Fibroblast of skin of abdomen (primary cell): ENCODE measurements at regions not wholly inside any gene's neighbourhood (a gene's known extent, or its start where the extent isn't known, plus 50 kb on each side); places are given as distances from the start of the nearest gene placed in this dataset.
"Not testable (repeated sequence)": the region's sequence is repeated elsewhere in the genome, so short reads cannot be mapped to it uniquely, and the experiment has no call there.

Experiments used
- DNase-seq: peaks from one replicate; pipeline ENCODE4 v3.0.0-alpha.2; 2013

- DNase-seq, result no peak
Observed at GRCh38 chr15:57767481-57767880, 61.0 kb downstream of the POLR2M start.

DNA sequence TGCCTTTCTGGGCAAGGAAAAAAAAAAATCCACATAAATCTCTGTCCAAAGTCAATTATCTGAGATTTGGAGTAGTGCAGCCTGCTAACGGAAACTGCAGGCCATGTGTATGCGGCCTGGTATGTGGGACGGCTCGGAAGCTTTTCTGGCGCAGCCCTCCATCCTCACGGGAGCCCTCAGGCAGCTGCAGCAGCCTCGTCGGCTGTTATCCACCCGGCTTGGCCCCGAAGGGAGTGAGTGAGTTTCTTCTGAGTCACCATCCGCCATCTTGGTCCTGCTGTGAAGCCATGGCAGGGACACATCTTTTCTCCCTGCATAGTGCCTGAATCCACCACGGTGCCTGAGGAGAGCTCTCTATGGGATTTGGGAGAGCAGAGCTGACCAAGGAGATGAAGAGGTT, 62.8 kb downstream of the POLR2M start:
- DNase-seq, result peak; percentile 86

DNA sequence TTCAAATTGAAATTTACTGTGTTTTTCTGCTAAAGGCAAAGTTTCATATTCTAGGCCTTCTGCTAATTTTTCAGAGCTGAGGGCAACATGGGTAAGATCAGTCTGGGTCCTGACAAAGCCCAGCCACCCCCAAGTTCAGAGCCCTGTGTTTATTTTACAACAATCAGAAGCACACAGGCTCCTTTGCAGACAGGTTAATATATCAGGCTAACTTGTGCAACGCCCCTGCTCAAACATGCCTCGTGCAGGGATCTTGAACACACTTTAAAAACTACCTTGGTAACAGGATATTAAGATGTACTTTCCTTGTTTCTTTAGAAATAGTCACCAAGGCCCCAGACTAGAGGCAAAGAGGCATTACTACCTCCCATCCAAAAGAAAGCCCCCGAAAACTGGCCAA, 64.0 kb downstream of the POLR2M start:
- DNase-seq, result no peak

GRCh38 chr15:57772223-57772957, 65.9 kb downstream of the POLR2M start:
- DNase-seq, result peak; percentile 21

GRCh38 chr15:57773051-57773450, 66.5 kb downstream of the POLR2M start:
- DNase-seq, result no peak

GRCh38 chr15:57777003-57777402, 70.5 kb downstream of the POLR2M start:
- no peak for DNase-seq

DNA sequence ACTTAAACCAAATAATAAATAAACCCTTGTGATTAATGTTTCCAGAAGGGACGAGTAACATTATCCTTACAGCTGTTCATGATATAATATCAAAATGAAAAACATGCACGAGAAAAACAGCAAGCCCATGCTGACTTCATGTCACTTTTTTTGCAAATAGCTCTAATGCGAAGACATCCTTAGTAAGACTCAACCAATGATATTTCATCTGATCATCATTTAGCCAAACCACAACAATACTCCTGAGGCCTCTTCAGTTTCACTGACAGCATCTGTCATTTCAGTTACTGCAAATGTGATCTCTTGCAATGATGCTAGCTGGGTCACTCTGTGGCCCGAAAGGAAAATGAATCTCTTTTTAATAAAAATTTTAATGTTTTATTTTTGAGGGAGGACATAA, 74.0 kb downstream of the POLR2M start:
- peak; percentile 15 for DNase-seq

- peak; percentile 13 for DNase-seq
Observed at GRCh38 chr15:57782731-57783130, 76.2 kb downstream of the POLR2M start.

GRCh38 chr15:57784081-57784511, 77.6 kb downstream of the POLR2M start:
- DNase-seq, result peak; percentile 60

- no peak for DNase-seq
Observed at GRCh38 chr15:57785039-57785438, 78.5 kb downstream of the POLR2M start.

- no peak for DNase-seq
Observed at GRCh38 chr15:57785959-57786358, 79.4 kb downstream of the POLR2M start.

DNA sequence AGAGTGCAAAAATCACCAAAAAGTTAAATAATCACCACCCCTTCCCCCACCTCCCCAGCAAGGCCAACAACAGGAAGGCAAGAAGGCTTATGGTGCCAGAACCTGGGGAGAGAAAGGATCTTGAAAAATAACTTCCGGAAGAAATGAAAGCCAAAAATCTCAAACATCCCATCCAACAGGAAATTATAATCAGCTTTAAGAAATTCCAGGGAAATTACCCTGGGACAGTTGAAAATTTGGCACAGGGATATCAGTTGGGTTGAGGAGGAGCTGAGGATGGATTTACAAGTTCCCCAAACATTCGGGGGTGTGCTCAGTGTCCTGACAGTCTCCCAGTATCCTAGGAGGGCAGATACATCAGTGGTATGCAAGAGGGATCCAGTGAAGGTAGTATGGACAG, 82.7 kb downstream of the POLR2M start:
- no peak for DNase-seq

GRCh38 chr15:57792724-57793449, 86.4 kb downstream of the POLR2M start:
- DNase-seq, result no peak

- no peak for DNase-seq
Observed at GRCh38 chr15:57795261-57795660, 88.7 kb downstream of the POLR2M start.

DNA sequence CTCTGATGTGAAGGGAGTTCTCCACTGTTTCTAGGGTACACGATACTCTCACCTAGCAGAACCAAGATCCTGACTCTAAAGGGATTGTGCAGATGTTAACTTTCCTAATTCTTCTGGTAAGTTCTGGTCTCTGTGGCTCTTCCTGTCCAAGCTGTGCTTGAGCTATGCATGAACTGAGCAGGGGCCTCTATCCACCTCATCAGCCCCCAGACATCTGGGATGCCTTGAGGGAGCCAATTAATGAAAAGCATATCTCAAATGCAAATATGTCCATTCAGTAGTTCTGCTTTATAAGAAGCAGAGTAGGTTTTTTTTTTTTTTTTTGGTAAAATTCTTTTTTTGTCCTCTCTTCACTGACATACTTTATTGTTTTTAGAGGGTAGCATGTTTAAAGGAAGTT, 89.6 kb downstream of the POLR2M start:
- no peak for DNase-seq

- no peak for DNase-seq
Observed at GRCh38 chr15:57797110-57797509, 90.6 kb downstream of the POLR2M start.

GRCh38 chr15:57797568-57798267, 91.2 kb downstream of the POLR2M start:
- no peak for DNase-seq

- DNase-seq, result no peak
Observed at GRCh38 chr15:57806003-57806402, 99.5 kb downstream of the POLR2M start.

- not testable (repeated sequence) for DNase-seq
Observed at GRCh38 chr15:57809285-57809684, 102.8 kb downstream of the POLR2M start.

GRCh38 chr15:57816599-57816998, 110.1 kb downstream of the POLR2M start:
- DNase-seq, result no peak

GRCh38 chr15:57819646-57820045, 113.1 kb downstream of the POLR2M start:
- peak; percentile 20 for DNase-seq

DNA sequence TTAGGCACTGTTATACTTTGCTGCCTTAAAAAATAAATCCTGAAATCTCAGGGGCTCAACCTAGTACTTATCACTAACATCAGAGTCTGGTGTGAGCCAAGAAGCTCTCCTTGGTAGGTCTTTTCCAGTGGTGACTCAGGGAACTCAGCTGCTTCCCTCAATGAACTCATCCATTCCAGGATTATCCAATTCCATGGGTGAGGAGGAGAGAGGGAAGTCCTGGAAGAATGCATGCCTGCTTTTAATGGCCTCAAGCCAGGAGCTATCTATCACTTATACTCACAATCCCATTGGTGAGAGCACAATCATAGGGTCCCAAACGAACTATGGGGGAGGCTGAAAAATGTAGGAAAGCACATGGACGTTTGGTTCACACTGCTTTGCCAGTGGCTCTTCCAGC, 113.6 kb downstream of the POLR2M start:
- peak; percentile 85 for DNase-seq

DNA sequence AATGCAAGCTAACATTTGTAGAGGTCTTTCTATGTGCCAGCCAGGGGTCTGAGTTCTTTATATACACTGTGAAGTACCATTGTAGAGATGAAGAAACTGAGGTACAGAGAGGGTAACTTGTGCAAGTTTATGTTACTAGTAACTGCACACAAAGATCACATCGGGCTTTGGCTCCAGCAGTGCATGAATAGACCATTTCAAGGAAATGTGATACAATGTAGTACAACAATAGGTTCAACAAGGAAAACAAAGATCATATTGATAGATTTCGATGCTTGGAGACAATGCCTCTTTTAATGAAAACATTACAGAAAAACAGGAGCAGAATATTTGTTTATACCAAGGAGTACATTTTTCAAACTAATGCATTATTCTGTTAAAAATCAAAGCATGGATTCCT, 115.3 kb downstream of the POLR2M start:
- no peak for DNase-seq
